ENCODE measurements at regions not wholly inside any gene's neighbourhood (a gene's known extent, or its start where the extent isn't known, plus 50 kb on each side); places are given as distances from the start of the nearest gene placed in this dataset.

GRCh38 chr11:106493751-106494150 lies 416.3 kb downstream of the AASDHPPT start (continued):
- TF ChIP-seq ZNF695 (CRISPR knock-in tag; IDR thresholded peaks at IDR 0.05) (no peak), ZBTB49 (CRISPR knock-in tag; IDR thresholded peaks at IDR 0.05; ENCODE audit: borderline replicate concordance) (no peak), USF2 (CRISPR knock-in tag; IDR thresholded peaks at IDR 0.05) (no peak)

- no peak overlapping the region for H3K4me2 ChIP-seq (ENCODE audit: insufficient read depth, low read length)
- DNase-seq (ENCODE audit: extremely low read depth in 1 of 4, low spot score in 3 of 4) = no peak
- no peaks in the 10 kb centered on the region for H3K9me1 ChIP-seq (ENCODE audit: control insufficient read depth, insufficient read depth, low read length)
- H3K79me2 ChIP-seq (ENCODE audit: control insufficient read depth, insufficient read depth, low read length) = no peaks in the 10 kb centered on the region
- no peak for FAIRE-seq
- no TSS peak for BruUV-seq (replicated peaks)
- in situ Hi-C loops (cut with MboI) (no loop called here), intact Hi-C loops (cut with micrococcal nuclease) (no loop called here)
- no peaks in the 10 kb centered on the region for H3K4me1 ChIP-seq (replicated peaks in 1 of 2; ENCODE audit: control insufficient read depth in 2 of 2, insufficient read depth in 2 of 2, low read length in 2 of 2)
- ChIA-PET CTCF (ENCODE audit: low intra/inter-chr PET ratio) (no interaction called here), POLR2A (no interaction called here)
- TF ChIP-seq IRF1 (CRISPR knock-in tag; IDR thresholded peaks at IDR 0.05; ENCODE audit: borderline replicate concordance) = no peak
- no peak for TF ChIP-seq NCOA1 (IDR thresholded peaks at IDR 0.05; ENCODE audit: low read depth)
- no peak for TF ChIP-seq E2F5 (CRISPR knock-in tag; IDR thresholded peaks at IDR 0.05)
- no peak for TF ChIP-seq ILK (tag; IDR thresholded peaks at IDR 0.05; ENCODE audit: borderline replicate concordance, low read depth)
- no peak for TF ChIP-seq MAFG (tag; conservative IDR thresholded peaks at IDR 0.05)
- no peak for TF ChIP-seq RBM34 (IDR thresholded peaks at IDR 0.05; ENCODE audit: borderline replicate concordance, insufficient read depth, low read length)
- no peak overlapping the region for H3K9ac ChIP-seq (ENCODE audit: insufficient read depth in 1 of 2, low read depth in 2 of 2, low read length in 2 of 2)
- H2AFZ ChIP-seq (ENCODE audit: low read depth, low read length) = no peak overlapping the region
- no peaks in the 10 kb centered on the region for H4K20me1 ChIP-seq (replicated peaks; ENCODE audit: control insufficient read depth, insufficient read depth, low read length)
- no peaks in the 10 kb centered on the region for H3K9me3 ChIP-seq (replicated peaks; ENCODE audit: control insufficient read depth, insufficient read depth, low read depth, low read length)
- no peaks in the 10 kb centered on the region for H3K36me3 ChIP-seq (ENCODE audit: control insufficient read depth, insufficient read depth, low read length)
- no peaks in the 10 kb centered on the region for H3K27me3 ChIP-seq (ENCODE audit: control insufficient read depth in 2 of 2, insufficient read depth in 2 of 2, low read length in 2 of 2)
- no peak overlapping the region for H3K27ac ChIP-seq (ENCODE audit: extremely low read depth, low read depth, low read length)
- H3K4me3 ChIP-seq = no peak overlapping the region
- no peak for ATAC-seq
Observed at GRCh38 chr11:106495046-106495445, 417.6 kb downstream of the AASDHPPT start.

Measured in K562 (cell line).